B cell (primary cell): ENCODE measurements at regions not wholly inside any gene's neighbourhood (a gene's known extent, or its start where the extent isn't known, plus 50 kb on each side); places are given as distances from the start of the nearest gene placed in this dataset.

Experiments
- ATAC-seq: fragments of 200-7000 bp; cut with Tn5 transposase; one replicate; pipeline ENCODE4 v1.10.0; 2021; ENCODE audit warnings: low read depth, mild to moderate bottlenecking, moderate number of reproducible peaks, moderate library complexity
- CTCF ChIA-PET: fragments of 350-600 bp; sonication (Branson Sonifier 250); formaldehyde crosslinking; loops from one replicate; lab custom pipeline; 2021; ENCODE audit warnings: antibody characterized with exemption, inconsistent platforms; lab: Charles Lee
- POLR2A ChIA-PET: fragments of 350-600 bp; sonication (Branson Sonifier 250); formaldehyde crosslinking; loops from one replicate; lab custom pipeline; 2021; ENCODE audit warnings: antibody characterized with exemption; lab: Charles Lee
- DNase-seq: peaks from one replicate; pipeline ENCODE4 v3.0.0; 2013
- H2AFZ ChIP-seq: 2 replicates; pipeline ENCODE4 v1.6.1; 2012; ENCODE audit warnings: mild to moderate bottlenecking, low read depth, low read length; ENCODE audit not compliant: insufficient read depth, poor library complexity, severe bottlenecking
- H3K27ac ChIP-seq, 2 donors: 1 replicate in 1 of 2; 2 replicates in 1 of 2; pipeline ENCODE4 v1.5.1; 2012 to 2013; ENCODE audit warnings: low read length in 2 of 2, mild to moderate bottlenecking in 2 of 2, moderate library complexity in 1 of 2
- H3K27me3 ChIP-seq, 4 experiments: fragments of 200-600 bp in 1 of 4; sonication (generic) in 1 of 4; replicated peaks in 1 of 4; 1 replicate in 2 of 4; 2 replicates in 2 of 4; pipeline versions ENCODE4 v1.6.1 to v1.7.0; 2013 to 2016; ENCODE audit warnings: low read length in 3 of 4, mild to moderate bottlenecking in 2 of 4, mixed read lengths in 1 of 4, moderate library complexity in 1 of 4; ENCODE audit not compliant: insufficient read depth in 4 of 4, control insufficient read depth in 3 of 4; ENCODE audit errors: control extremely low read depth in 1 of 4
- H3K36me3 ChIP-seq, 2 experiments: replicated peaks in 1 of 2; 1 replicate in 1 of 2; 2 replicates in 1 of 2; pipeline versions ENCODE4 v1.6.1 to v1.7.1; 2013; ENCODE audit warnings: low read length in 1 of 2; ENCODE audit not compliant: insufficient read depth in 2 of 2, control insufficient read depth in 1 of 2; ENCODE audit errors: control extremely low read depth in 1 of 2, extremely low read depth in 1 of 2
- H3K4me1 ChIP-seq, 2 donors: fragments of 200-600 bp in 1 of 2; sonication (generic) in 1 of 2; 1 replicate in 1 of 2; 2 replicates in 1 of 2; pipeline versions ENCODE4 v1.5.1 to v1.6.1; 2013 to 2017; ENCODE audit warnings: low read length in 2 of 2; ENCODE audit not compliant: control insufficient read depth in 2 of 2, insufficient read depth in 2 of 2
- H3K4me2 ChIP-seq: replicated peaks from 2 replicates; pipeline ENCODE3; 2012; ENCODE audit warnings: mild to moderate bottlenecking, low read depth, low read length; ENCODE audit not compliant: poor library complexity, severe bottlenecking
- H3K4me3 ChIP-seq, 5 experiments: fragments of 200-600 bp in 1 of 5; sonication (generic) in 1 of 5; 1 replicate in 3 of 5; 2 replicates in 2 of 5; pipeline versions ENCODE4 v1.5.1 to v1.7.0; 2011 to 2016; ENCODE audit warnings: low read length in 4 of 5, mild to moderate bottlenecking in 4 of 5, low read depth in 2 of 5, control low read depth in 1 of 5, moderate library complexity in 1 of 5; ENCODE audit not compliant: insufficient read depth in 1 of 5; ENCODE audit errors: control extremely low read depth in 1 of 5, extremely low read depth in 1 of 5
- H3K79me2 ChIP-seq: fragments of 200-600 bp; sonication (generic); one replicate; pipeline ENCODE4 v1.6.0; 2016; ENCODE audit warnings: low read length; ENCODE audit not compliant: control insufficient read depth, insufficient read depth
- H3K9ac ChIP-seq: fragments of 200-600 bp; sonication (generic); 2 replicates; pipeline ENCODE4 v1.6.1; 2017; ENCODE audit warnings: mild to moderate bottlenecking, low read length, moderate library complexity
- H3K9me3 ChIP-seq, 3 donors: one replicate each; pipeline versions ENCODE4 v1.6.1 to v1.7.1; 2013; ENCODE audit warnings: low read length in 2 of 3; ENCODE audit not compliant: control insufficient read depth in 2 of 3, insufficient read depth in 1 of 3; ENCODE audit errors: control extremely low read depth in 1 of 3
- H4K20me1 ChIP-seq: 2 replicates; pipeline ENCODE4 v1.6.0; 2012; ENCODE audit warnings: mild to moderate bottlenecking, low read length; ENCODE audit not compliant: insufficient read depth, control insufficient read depth, poor library complexity, severe bottlenecking
- H3K27ac Mint-ChIP-seq: one replicate; pipeline ENCODE4 v1.8.0; 2021; ENCODE audit warnings: mixed read lengths
- H3K27me3 Mint-ChIP-seq: one replicate; pipeline ENCODE4 v1.8.0; 2021; ENCODE audit warnings: mixed read lengths
- H3K4me1 Mint-ChIP-seq: one replicate; pipeline ENCODE4 v1.8.0; 2021; ENCODE audit warnings: mixed read lengths
- H3K4me3 Mint-ChIP-seq: one replicate; pipeline ENCODE4 v1.8.0; 2021; ENCODE audit warnings: mixed read lengths
- H3K9me3 Mint-ChIP-seq: one replicate; pipeline ENCODE4 v1.8.0; 2022; ENCODE audit warnings: mixed read lengths; ENCODE audit not compliant: insufficient read depth
- CTCF ChIP-seq: fragments of 200-600 bp; IDR thresholded peaks from one replicate; pipeline ENCODE4 v1.8.0; 2022; ENCODE audit warnings: antibody characterized with exemption, mild to moderate bottlenecking
- EZH2 ChIP-seq: IDR thresholded peaks from 2 replicates; pipeline ENCODE4 v1.6.1; 2012; ENCODE audit warnings: borderline replicate concordance, low read depth, mild to moderate bottlenecking, moderate library complexity, low read length; ENCODE audit not compliant: insufficient read depth, poor library complexity, severe bottlenecking
- WGBS: methylation state at CpG from one replicate; pipeline ENCODE4 v1.1.5; 2013; ENCODE audit warnings: missing lambda C conversion rate; ENCODE audit not compliant: insufficient coverage; 5-methylcytosine and 5-hydroxymethylcytosine counted together
- intact Hi-C: fragments of 100-400 bp; cut with micrococcal nuclease; formaldehyde crosslinking; loops from one replicate; pipeline ENCODE4 v1.10.0; 2022

- ATAC-seq (no peak), DNase-seq (no peak)
- H3K9me3 ChIP-seq = peaks cover 0 to 4% (median 0%) of the 10 kb centered on the region in 3 donors
- CTCF ChIA-PET = no interaction called here
- peaks cover 5% of the 10 kb centered on the region for H3K9me3 Mint-ChIP-seq
- no peaks in the 10 kb centered on the region for H3K36me3 ChIP-seq
- no peaks in the 10 kb centered on the region for H3K4me1 Mint-ChIP-seq
- H3K4me3 ChIP-seq = no peak overlapping the region
- H3K27me3 ChIP-seq = no peaks in the 10 kb centered on the region
- H3K79me2 ChIP-seq = no peaks in the 10 kb centered on the region
- no peaks in the 10 kb centered on the region for H3K27me3 Mint-ChIP-seq
- no peak overlapping the region for H3K27ac ChIP-seq
- no peaks in the 10 kb centered on the region for H4K20me1 ChIP-seq
- POLR2A ChIA-PET = no interaction called here
- intact Hi-C loops = no loop called here
- H3K4me3 Mint-ChIP-seq = no peak overlapping the region
- TF ChIP-seq EZH2 (no peak), CTCF (no peak)
- no peak overlapping the region for H3K4me2 ChIP-seq
- no peak overlapping the region for H2AFZ ChIP-seq
- no peak overlapping the region for H3K9ac ChIP-seq
- no peak overlapping the region for H3K27ac Mint-ChIP-seq
- WGBS = no CpG with 5 or more reads among the region's 4 CpGs
- no peaks in the 10 kb centered on the region for H3K4me1 ChIP-seq
Observed at GRCh38 chr4:58313444-58313843, 1203.3 kb upstream of the IGFBP7 start.

GRCh38 chr4:58303456-58303855, 1193.3 kb upstream of the IGFBP7 start:
- H3K27me3 ChIP-seq = no peaks in the 10 kb centered on the region
- Mint-ChIP-seq H3K4me1 (no peaks in the 10 kb centered on the region), H3K9me3 (no peaks in the 10 kb centered on the region), H3K4me3 (no peak overlapping the region), H3K27ac (no peak overlapping the region), H3K27me3 (no peaks in the 10 kb centered on the region)
- no peak for ATAC-seq
- no peak overlapping the region for H3K27ac ChIP-seq
- H3K79me2 ChIP-seq = no peaks in the 10 kb centered on the region
- H3K4me2 ChIP-seq = no peak overlapping the region
- 83% methylated on average over 1 of the region's 1 CpG for WGBS
- no peak for TF ChIP-seq EZH2
- TF ChIP-seq CTCF = no peak
- no peak overlapping the region for H3K4me3 ChIP-seq
- no peak for DNase-seq
- no peaks in the 10 kb centered on the region for H4K20me1 ChIP-seq
- no peak overlapping the region for H3K9ac ChIP-seq
- H2AFZ ChIP-seq = no peak overlapping the region
- POLR2A ChIA-PET = no interaction called here
- intact Hi-C loops = no loop called here
- no peaks in the 10 kb centered on the region for H3K36me3 ChIP-seq
- no peaks in the 10 kb centered on the region for H3K4me1 ChIP-seq
- CTCF ChIA-PET = no interaction called here
- H3K9me3 ChIP-seq = peaks cover 0 to 14% (median 0%) of the 10 kb centered on the region in 3 donors
